ENCODE measurements at regions not wholly inside any gene's neighbourhood (a gene's known extent, or its start where the extent isn't known, plus 50 kb on each side); places are given as distances from the start of the nearest gene placed in this dataset.

DNA sequence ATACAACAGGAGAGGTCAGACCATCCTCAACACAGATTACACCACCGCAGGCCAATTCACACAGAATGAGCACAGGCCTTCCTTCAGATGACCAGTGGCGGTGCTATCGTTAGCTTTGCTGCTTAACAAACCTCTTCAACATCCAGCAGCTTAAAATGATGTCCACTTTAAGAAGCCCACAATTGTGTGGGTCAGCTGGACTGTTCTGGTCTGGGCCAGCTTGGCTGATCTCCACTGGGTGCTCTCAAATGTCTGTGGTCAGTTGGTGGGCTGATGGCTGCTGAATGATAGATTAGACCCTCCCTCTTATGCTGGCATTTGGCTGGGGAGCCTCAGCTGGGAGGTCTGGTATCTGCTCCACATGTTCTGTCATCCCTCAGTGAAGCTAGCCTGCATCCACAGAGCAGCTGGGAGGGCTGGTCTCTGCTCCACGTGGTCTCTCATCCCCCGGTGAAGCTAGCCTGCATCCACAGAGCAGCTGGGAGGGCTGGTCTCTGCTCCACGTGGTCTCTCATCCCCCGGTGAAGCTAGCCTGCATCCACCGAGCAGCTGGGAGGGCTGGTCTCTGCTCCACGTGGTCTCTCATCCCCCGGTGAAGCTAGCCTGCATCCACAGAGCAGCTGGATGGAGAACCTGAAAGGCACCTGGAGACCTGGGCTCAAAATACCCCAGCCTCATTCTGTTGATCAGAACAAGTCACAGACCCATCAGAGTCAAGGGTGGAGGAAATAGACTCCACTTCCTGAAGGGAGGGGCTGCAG is 203.6 kb upstream of the DIO3 start:
- no peak for DNase-seq (ENCODE audit: low read depth)

DNA sequence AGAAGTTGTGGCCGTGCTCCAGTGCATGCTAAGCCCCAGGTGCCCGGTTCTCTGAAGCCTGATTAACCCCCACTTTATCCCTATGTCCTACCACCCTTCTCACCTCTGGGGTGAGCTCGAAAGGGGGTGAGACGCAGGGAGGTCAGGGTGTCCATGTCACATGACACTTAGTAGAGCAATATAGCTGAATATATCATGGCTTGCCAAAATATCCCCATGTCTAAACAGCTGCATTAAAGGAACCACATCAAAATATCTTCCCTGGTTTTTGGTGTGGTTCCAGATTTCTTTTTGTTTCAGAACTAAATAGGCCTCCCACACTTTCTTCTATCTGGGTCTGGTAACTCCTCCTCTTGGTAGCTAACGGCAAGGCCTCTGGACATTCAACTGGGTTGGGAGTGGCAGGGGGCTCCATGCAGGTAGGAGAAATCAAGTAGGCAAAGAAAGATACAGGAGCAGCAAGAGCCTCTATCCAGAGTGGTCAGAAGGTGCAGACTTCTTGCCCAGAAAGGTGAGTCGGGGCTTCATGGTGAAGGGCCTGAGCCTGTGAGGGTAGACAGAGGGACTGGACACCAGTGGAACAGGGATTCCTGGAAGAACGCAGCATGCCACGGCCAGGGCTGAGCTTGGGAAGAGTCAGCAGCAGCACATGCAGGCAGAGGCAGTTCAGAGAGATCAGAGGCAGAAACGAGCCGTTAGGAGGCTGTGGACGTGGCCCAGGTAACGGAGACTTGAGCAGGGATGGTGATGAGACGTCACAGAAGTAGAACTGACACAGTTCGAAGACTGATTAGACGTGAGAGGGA is 202.8 kb upstream of the DIO3 start:
- Histone ChIP-seq H3K4me3 (ENCODE audit: low read depth, low read length) (no peak overlapping the region), H3K27me3 (ENCODE audit: control insufficient read depth, insufficient read depth, low read length) (peaks cover 27% of the 10 kb centered on the region), H3K36me3 (ENCODE audit: control insufficient read depth, insufficient read depth, low read length) (no peaks in the 10 kb centered on the region)
- no peak for TF ChIP-seq CTCF (IDR thresholded peaks at IDR 0.05; ENCODE audit: insufficient read depth, low read length, poor library complexity, severe bottlenecking)
- no peak for DNase-seq (ENCODE audit: low read depth)

More for the DNA sequence above, 203.6 kb upstream of the DIO3 start:
- Histone ChIP-seq H3K4me3 (ENCODE audit: low read depth, low read length) (no peak overlapping the region), H3K36me3 (ENCODE audit: control insufficient read depth, insufficient read depth, low read length) (no peaks in the 10 kb centered on the region), H3K27me3 (ENCODE audit: control insufficient read depth, insufficient read depth, low read length) (peaks cover 27% of the 10 kb centered on the region)
- no peak for TF ChIP-seq CTCF (IDR thresholded peaks at IDR 0.05; ENCODE audit: insufficient read depth, low read length, poor library complexity, severe bottlenecking)

DNA sequence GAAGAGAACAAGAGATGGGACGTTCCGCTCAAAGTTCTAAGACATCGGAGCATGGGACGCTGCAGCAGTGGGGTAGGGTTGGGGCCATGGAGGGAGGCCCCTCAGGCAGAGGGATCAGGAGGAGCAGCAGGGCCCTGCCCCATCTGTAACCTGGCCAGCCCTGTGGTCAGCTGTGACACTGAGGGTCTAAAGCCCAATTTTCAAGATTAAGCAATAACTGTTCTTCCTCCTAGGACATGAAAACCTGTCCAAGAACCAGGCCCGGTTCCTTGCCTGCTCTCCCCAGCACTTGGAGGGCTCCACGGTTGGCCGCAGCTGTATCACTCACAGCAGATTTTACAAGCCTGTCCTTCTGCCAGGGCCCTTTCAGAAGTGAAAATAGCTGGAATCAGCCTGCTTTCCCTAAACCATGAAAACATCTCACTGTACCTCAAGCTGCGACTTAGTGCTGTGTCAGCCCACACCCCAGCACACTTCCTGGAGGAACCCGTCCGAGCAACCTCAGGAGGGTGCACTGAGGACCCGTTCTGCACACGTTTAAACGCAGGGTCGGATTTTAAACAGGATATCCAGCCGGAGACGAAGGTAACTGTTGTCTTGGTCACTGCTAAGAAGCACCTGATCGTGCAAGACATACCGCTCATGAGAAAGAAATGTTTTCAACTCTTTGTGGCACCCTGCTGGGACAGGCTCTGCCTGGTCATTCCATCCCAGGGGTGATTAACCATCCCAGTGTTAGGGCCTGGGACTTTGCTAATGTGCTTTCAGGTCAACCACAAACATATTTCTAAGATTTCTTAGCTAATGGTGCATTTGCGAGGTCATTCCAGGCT is 201.9 kb upstream of the DIO3 start:
- DNase-seq (ENCODE audit: low read depth) = no peak
- H3K27me3 ChIP-seq (ENCODE audit: control insufficient read depth, insufficient read depth, low read length) = peaks cover 31% of the 10 kb centered on the region
- no peak for TF ChIP-seq CTCF (IDR thresholded peaks at IDR 0.05; ENCODE audit: insufficient read depth, low read length, poor library complexity, severe bottlenecking)
- no peaks in the 10 kb centered on the region for H3K36me3 ChIP-seq (ENCODE audit: control insufficient read depth, insufficient read depth, low read length)
- H3K4me3 ChIP-seq (ENCODE audit: low read depth, low read length) = no peak overlapping the region

- no peak overlapping the region for H3K4me3 ChIP-seq (ENCODE audit: low read depth, low read length)
- no peak for DNase-seq (ENCODE audit: low read depth)
- peaks cover 39% of the 10 kb centered on the region for H3K27me3 ChIP-seq (ENCODE audit: control insufficient read depth, insufficient read depth, low read length)
- TF ChIP-seq CTCF (IDR thresholded peaks at IDR 0.05; ENCODE audit: insufficient read depth, low read length, poor library complexity, severe bottlenecking) = no peak
- no peaks in the 10 kb centered on the region for H3K36me3 ChIP-seq (ENCODE audit: control insufficient read depth, insufficient read depth, low read length)
These were observed 201.0 kb upstream of the DIO3 start for GRCh38 chr14:101360054-101360911.

DNA sequence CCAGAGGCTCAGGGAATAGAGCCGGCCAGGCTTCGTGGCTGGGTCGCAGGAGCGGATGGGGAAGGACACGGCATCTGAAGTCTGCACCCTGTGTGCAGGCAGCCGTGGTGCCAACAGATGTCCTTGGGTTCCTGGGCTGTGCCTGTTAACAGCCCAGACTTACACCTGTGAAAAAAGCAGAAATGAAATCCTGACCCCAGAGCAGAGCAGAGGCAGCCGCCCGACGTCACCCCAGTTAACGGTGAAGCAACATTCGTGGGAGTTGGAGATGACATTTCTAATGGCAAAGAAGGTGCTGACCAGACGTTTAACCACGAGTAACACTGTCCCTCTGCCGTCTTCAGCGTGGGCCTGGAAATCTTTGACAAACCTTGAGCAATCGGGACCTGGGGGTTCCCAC is 200.3 kb upstream of the DIO3 start:
- Histone ChIP-seq H3K4me3 (ENCODE audit: low read depth, low read length) (no peak overlapping the region), H3K36me3 (ENCODE audit: control insufficient read depth, insufficient read depth, low read length) (no peaks in the 10 kb centered on the region), H3K27me3 (ENCODE audit: control insufficient read depth, insufficient read depth, low read length) (peaks cover 39% of the 10 kb centered on the region)
- TF ChIP-seq CTCF (IDR thresholded peaks at IDR 0.05; ENCODE audit: insufficient read depth, low read length, poor library complexity, severe bottlenecking) = no peak
- no peak for DNase-seq (ENCODE audit: low read depth)

All from kidney epithelial cell (primary cell).